Suppressor macrophage treated with lipopolysaccharide for 4 hours (primary cell): ENCODE measurements at regions not wholly inside any gene's neighbourhood (a gene's known extent, or its start where the extent isn't known, plus 50 kb on each side); places are given as distances from the start of the nearest gene placed in this dataset.

Experiments
- DNase-seq: peaks from one replicate; pipeline ENCODE4 v3.0.0-alpha.2; 2020

- no peak for DNase-seq
Measured at GRCh38 chr6:91864911-91865310, 1278.0 kb upstream of the MAP3K7 start.

GRCh38 chr6:91860541-91861335 lies 1273.9 kb upstream of the MAP3K7 start:
- no peak for DNase-seq

- no peak for DNase-seq
Measured at GRCh38 chr6:91852252-91852651, 1265.4 kb upstream of the MAP3K7 start.

- DNase-seq = no peak
Measured at GRCh38 chr6:91834813-91835212, 1247.9 kb upstream of the MAP3K7 start.

GRCh38 chr6:91827151-91827550 lies 1240.3 kb upstream of the MAP3K7 start:
- DNase-seq = no peak

- DNase-seq = no peak
Measured at GRCh38 chr6:91826128-91826527, 1239.3 kb upstream of the MAP3K7 start.

- no peak for DNase-seq
Measured at GRCh38 chr6:91824331-91824730, 1237.5 kb upstream of the MAP3K7 start.

- DNase-seq = no peak
Measured at GRCh38 chr6:91822581-91822980, 1235.7 kb upstream of the MAP3K7 start.

- DNase-seq = no peak
Measured at GRCh38 chr6:91816335-91816734, 1229.5 kb upstream of the MAP3K7 start.

GRCh38 chr6:91813641-91814040 lies 1226.8 kb upstream of the MAP3K7 start:
- no peak for DNase-seq

GRCh38 chr6:91812596-91813274 lies 1225.9 kb upstream of the MAP3K7 start:
- DNase-seq = no peak

- DNase-seq = no peak
Measured at GRCh38 chr6:91804981-91805380, 1218.1 kb upstream of the MAP3K7 start.

- no peak for DNase-seq
Measured at GRCh38 chr6:91802431-91802830, 1215.6 kb upstream of the MAP3K7 start.

- DNase-seq = no peak
Measured at GRCh38 chr6:91796603-91797002, 1209.7 kb upstream of the MAP3K7 start.

GRCh38 chr6:91788501-91788900 lies 1201.6 kb upstream of the MAP3K7 start:
- no peak for DNase-seq

- no peak for DNase-seq
Measured at GRCh38 chr6:91786474-91787184, 1199.8 kb upstream of the MAP3K7 start.

GRCh38 chr6:91782802-91783201 lies 1195.9 kb upstream of the MAP3K7 start:
- no peak for DNase-seq

GRCh38 chr6:91781946-91782345 lies 1195.1 kb upstream of the MAP3K7 start:
- no peak for DNase-seq

GRCh38 chr6:91780270-91780669 lies 1193.4 kb upstream of the MAP3K7 start:
- DNase-seq = no peak

- no peak for DNase-seq
Measured at GRCh38 chr6:91761621-91762020, 1174.7 kb upstream of the MAP3K7 start.

- DNase-seq = no peak
Measured at GRCh38 chr6:91754691-91755090, 1167.8 kb upstream of the MAP3K7 start.

- no peak for DNase-seq
Measured at GRCh38 chr6:91751526-91751925, 1164.7 kb upstream of the MAP3K7 start.

GRCh38 chr6:91744566-91744965 lies 1157.7 kb upstream of the MAP3K7 start:
- no peak for DNase-seq

- DNase-seq = no peak
Measured at GRCh38 chr6:91743756-91744155, 1156.9 kb upstream of the MAP3K7 start.
